Liver (tissue), 3 donors: ENCODE measurements at regions not wholly inside any gene's neighbourhood (a gene's known extent, or its start where the extent isn't known, plus 50 kb on each side); places are given as distances from the start of the nearest gene placed in this dataset.

Source experiments
- GABPA ChIP-seq, 2 donors: IDR thresholded peaks in 1 of 2; conservative IDR thresholded peaks in 1 of 2; 2 replicates each; pipeline ENCODE4 v1.6.1; 2016; ENCODE audit warnings: antibody characterized with exemption in 2 of 2, mild to moderate bottlenecking in 1 of 2, moderate library complexity in 1 of 2
- HNF4A ChIP-seq, 2 donors: conservative IDR thresholded peaks; 2 replicates each; pipeline ENCODE4 v1.6.1; 2016; ENCODE audit warnings: antibody characterized with exemption in 2 of 2, mild to moderate bottlenecking in 2 of 2
- HNF4G ChIP-seq: IDR thresholded peaks from 2 replicates; pipeline ENCODE4 v1.6.1; 2016; ENCODE audit warnings: antibody characterized with exemption
- MAX ChIP-seq: IDR thresholded peaks from 2 replicates; pipeline ENCODE4 v1.6.1; 2016; ENCODE audit warnings: antibody characterized with exemption
- SP1 ChIP-seq: IDR thresholded peaks from 2 replicates; pipeline ENCODE4 v1.6.1; 2018; ENCODE audit warnings: antibody characterized with exemption, mild to moderate bottlenecking
- TAF1 ChIP-seq: conservative IDR thresholded peaks from 2 replicates; pipeline ENCODE4 v1.6.1; 2016; ENCODE audit warnings: antibody characterized with exemption, mild to moderate bottlenecking
- YY1 ChIP-seq: IDR thresholded peaks from 2 replicates; pipeline ENCODE4 v1.6.1; 2016; ENCODE audit warnings: antibody characterized with exemption, mild to moderate bottlenecking
- TF ChIP-seq, protein P1 (sequence below): fragments of 150-350 bp; IDR thresholded peaks from 2 replicates; pipeline ENCODE4 v1.5.1; 2017; ENCODE audit warnings: improper control_type of control experiment, low read depth, low read length; ENCODE audit not compliant: missing input control
- donor health status: healthy.
- donor health status: healthy.

- TF ChIP-seq SP1 (no peak), HNF4G (no peak), YY1 (no peak), TAF1 (no peak), MAX (no peak), GABPA (IDR thresholded peaks at IDR 0.05 in 1 of 2, conservative IDR thresholded peaks at IDR 0.05 in 1 of 2) (no peak), HNF4A (conservative IDR thresholded peaks at IDR 0.05) (no peak)
- TF ChIP-seq, protein P1, sequence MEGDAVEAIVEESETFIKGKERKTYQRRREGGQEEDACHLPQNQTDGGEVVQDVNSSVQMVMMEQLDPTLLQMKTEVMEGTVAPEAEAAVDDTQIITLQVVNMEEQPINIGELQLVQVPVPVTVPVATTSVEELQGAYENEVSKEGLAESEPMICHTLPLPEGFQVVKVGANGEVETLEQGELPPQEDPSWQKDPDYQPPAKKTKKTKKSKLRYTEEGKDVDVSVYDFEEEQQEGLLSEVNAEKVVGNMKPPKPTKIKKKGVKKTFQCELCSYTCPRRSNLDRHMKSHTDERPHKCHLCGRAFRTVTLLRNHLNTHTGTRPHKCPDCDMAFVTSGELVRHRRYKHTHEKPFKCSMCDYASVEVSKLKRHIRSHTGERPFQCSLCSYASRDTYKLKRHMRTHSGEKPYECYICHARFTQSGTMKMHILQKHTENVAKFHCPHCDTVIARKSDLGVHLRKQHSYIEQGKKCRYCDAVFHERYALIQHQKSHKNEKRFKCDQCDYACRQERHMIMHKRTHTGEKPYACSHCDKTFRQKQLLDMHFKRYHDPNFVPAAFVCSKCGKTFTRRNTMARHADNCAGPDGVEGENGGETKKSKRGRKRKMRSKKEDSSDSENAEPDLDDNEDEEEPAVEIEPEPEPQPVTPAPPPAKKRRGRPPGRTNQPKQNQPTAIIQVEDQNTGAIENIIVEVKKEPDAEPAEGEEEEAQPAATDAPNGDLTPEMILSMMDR: no peak
Observed at GRCh38 chr5:45171563-45171962, 362.8 kb downstream of the MRPS30 start.
